ENCODE measurements at regions not wholly inside any gene's neighbourhood (a gene's known extent, or its start where the extent isn't known, plus 50 kb on each side); places are given as distances from the start of the nearest gene placed in this dataset.

DNA sequence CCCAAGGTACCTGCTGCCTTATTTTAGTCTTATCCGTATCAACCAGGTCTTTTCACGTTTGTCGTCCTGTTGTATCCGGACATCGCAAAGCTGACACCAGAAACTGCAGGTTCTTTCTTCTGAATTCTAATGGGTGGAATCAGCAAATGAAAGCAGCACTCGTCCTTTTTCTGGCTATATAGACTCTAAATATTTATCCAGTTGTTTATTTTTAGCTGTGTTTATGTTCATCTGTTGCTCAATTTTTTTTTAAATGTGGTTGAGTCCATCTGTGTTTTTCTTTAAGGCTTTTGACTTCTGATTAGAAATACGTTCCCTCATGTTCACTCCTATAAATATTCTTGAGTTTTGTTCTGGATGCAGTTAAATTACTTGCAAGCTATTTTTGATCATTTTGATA lies 831.7 kb downstream of the MTRR start:
- TF ChIP-seq, protein P1, sequence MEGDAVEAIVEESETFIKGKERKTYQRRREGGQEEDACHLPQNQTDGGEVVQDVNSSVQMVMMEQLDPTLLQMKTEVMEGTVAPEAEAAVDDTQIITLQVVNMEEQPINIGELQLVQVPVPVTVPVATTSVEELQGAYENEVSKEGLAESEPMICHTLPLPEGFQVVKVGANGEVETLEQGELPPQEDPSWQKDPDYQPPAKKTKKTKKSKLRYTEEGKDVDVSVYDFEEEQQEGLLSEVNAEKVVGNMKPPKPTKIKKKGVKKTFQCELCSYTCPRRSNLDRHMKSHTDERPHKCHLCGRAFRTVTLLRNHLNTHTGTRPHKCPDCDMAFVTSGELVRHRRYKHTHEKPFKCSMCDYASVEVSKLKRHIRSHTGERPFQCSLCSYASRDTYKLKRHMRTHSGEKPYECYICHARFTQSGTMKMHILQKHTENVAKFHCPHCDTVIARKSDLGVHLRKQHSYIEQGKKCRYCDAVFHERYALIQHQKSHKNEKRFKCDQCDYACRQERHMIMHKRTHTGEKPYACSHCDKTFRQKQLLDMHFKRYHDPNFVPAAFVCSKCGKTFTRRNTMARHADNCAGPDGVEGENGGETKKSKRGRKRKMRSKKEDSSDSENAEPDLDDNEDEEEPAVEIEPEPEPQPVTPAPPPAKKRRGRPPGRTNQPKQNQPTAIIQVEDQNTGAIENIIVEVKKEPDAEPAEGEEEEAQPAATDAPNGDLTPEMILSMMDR (conservative IDR thresholded peaks at IDR 0.05) = no peak
- no peak for TF ChIP-seq ZFX (IDR thresholded peaks at IDR 0.05)
- H3K27ac ChIP-seq = no peak overlapping the region

DNA sequence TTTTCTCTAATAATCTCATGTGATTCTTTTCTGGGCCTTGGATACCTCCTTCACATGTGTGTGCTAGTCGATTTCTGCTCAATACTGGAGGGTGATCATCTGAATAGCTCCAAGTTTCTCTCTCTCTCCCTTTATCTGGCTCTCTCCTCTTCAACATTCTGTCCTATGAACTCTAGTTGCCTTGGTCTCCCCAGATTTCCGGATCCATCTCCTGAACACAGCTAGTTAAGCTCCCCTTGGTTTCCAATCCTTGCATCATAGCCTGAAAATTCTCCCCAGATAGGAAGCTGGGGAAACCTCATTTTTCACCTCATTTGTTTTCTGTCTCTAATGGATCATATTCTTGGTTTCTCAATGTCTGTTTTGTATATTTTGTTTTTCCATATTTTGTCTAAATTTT lies 832.3 kb downstream of the MTRR start:
- TF ChIP-seq, protein P1 (conservative IDR thresholded peaks at IDR 0.05) = no peak
- TF ChIP-seq ZFX (IDR thresholded peaks at IDR 0.05) = no peak
- no peak overlapping the region for H3K27ac ChIP-seq

DNA sequence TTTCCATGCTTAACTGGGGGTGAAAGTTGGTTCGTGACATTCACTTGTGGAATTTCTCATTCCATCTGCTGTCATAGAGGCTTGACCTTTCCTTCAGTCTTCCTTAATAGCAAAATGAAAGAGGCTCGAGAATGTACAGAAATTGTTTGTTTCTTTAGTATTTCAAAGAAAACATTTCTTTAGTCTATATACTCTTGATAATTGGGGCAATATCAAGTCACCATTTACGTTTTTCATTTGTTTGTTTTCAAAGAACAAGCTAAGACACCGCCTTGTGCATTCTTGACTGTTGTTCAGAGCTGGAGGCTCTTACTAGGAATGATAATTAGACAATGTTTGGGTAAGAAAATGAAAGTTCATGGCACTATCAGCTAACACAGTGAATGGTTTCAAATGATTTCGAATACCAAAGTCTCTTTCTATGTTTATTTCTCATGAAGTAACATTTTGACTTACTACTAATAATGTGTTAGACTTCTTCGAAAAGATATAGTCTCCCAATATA lies 835.4 kb downstream of the SEMA5A start:
- no peak overlapping the region for H3K27ac ChIP-seq
- TF ChIP-seq, protein P1 (conservative IDR thresholded peaks at IDR 0.05) = no peak
- TF ChIP-seq ZFX (IDR thresholded peaks at IDR 0.05) = no peak

DNA sequence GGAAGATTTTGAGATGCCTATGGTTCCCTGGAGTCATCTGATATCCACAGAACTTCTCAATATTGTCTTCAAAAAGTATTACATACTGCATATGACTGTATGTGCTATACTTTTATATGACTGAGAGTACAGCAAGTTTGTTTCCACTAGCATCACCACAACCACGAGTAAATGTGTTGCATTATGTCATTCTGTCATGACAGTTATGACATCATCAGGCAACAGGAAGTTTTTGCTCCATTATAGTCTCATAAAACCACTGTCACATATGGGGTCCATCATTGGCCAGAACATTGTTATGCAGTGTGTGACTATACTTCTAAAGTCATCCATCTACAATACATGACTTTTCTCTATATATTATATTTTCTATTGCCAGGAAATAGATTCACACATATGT lies 831.7 kb downstream of the SEMA5A start:
- H3K27ac ChIP-seq = no peak overlapping the region
- TF ChIP-seq, protein P1 (conservative IDR thresholded peaks at IDR 0.05) = no peak
- TF ChIP-seq ZFX (IDR thresholded peaks at IDR 0.05) = no peak

DNA sequence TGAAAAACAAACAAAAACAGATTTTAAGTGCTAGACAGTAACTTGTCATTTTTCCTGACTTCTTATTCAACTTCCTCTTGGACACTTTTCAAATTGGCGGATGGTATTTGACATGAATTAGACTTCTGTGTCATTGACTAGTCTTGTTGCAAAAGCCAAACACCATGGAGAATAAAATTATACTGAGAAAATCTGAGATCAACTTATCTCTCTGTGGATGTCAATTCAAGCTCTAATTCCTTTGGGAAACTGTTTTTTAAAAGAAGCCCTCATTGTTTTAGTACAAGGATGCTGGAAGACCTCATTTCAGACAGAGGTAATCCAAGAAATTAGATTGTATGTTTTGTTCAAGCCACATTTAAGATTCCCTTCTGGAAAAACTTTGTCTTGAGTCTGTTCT lies 831.0 kb downstream of the SEMA5A start:
- no peak overlapping the region for H3K27ac ChIP-seq
- TF ChIP-seq, protein P1 (conservative IDR thresholded peaks at IDR 0.05) = no peak
- no peak for TF ChIP-seq ZFX (IDR thresholded peaks at IDR 0.05)

DNA sequence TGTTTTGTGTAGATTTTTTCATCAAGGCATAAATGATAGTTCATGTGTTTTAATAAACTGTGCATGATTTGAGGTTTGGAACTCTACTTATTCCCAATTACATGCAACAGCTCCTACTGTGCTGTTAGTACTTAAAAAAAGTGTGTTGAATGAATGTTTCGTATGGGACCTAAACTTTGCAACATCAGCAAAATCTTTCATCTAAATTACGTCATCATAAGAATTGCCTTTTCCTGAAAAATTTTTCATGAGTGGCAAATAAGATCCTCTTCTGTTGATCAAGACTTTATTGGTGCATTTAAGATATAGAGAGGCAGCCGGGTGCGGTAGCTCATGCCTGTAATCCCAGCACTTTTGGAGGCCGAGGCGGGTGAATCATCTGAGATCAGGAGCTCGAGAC lies 826.1 kb downstream of the SEMA5A start:
- H3K27ac ChIP-seq = no peak overlapping the region

DNA sequence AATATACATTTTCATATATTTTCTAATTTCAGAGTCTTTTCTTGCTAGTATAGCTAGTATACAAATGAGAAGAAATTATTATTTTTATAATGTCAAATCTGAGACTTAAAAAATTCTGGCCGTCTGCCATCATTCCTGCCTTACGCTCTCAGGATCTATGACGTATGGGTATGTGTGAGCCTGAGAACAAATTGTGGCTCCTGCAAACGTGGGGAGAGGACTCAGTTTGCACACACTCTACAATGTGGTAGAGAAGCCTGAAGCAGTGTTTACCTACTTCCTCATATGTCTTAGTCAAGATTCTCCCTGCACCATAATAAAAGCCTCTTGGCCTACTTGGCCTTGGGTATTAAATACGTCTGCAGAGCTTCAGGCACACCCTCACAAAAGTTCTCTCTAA lies 825.4 kb downstream of the SEMA5A start:
- TF ChIP-seq, protein P1 (conservative IDR thresholded peaks at IDR 0.05) = no peak
- TF ChIP-seq ZFX (IDR thresholded peaks at IDR 0.05) = no peak
- no peak overlapping the region for H3K27ac ChIP-seq

More for the DNA sequence above, 826.1 kb downstream of the SEMA5A start:
- TF ChIP-seq, protein P1 (conservative IDR thresholded peaks at IDR 0.05) = no peak
- TF ChIP-seq ZFX (IDR thresholded peaks at IDR 0.05) = no peak

Data from C4-2B (cell line).